Panc1 (cell line): ENCODE measurements at regions not wholly inside any gene's neighbourhood (a gene's known extent, or its start where the extent isn't known, plus 50 kb on each side); places are given as distances from the start of the nearest gene placed in this dataset.
A peak's percentile ranks its signal among the peaks of the same experiment; 100 is the strongest.
"Not testable (repeated sequence)": the region's sequence is repeated elsewhere in the genome, so short reads cannot be mapped to it uniquely, and the experiment has no call there.

ENCODE experiments used
- ATAC-seq: fragments of 200-7000 bp; cut with Tn5 transposase; 2 replicates; pipeline ENCODE4 v1.9.1; 2020; ENCODE audit warnings: mild to moderate bottlenecking, moderate library complexity
- BruUV-seq: library from RNA; stranded (reverse); fragments of 400-500 nt; replicated peaks from 2 replicates; lab custom pipeline; 2021; lab: Mats Ljungman, UMichigan
- CTCF ChIA-PET: fragments of 300-600 bp; sonication (Branson Sonifier 250); formaldehyde crosslinking; loops from one replicate; lab custom pipeline; 2022; ENCODE audit warnings: antibody characterized with exemption; lab: Charles Lee
- POLR2A ChIA-PET: fragments of 300-600 bp; sonication (Branson Sonifier 250); formaldehyde crosslinking; loops from one replicate; lab custom pipeline; 2022; ENCODE audit warnings: antibody characterized with exemption; lab: Charles Lee
- DNase-seq: peaks from one replicate; pipeline ENCODE4 v3.0.0-alpha.2; 2010; ENCODE audit warnings: low read depth, low spot score
- H3K27ac ChIP-seq: 2 replicates; pipeline ENCODE4 v1.5.1; 2011; ENCODE audit warnings: mild to moderate bottlenecking, low read length, inconsistent platforms
- H3K27me3 ChIP-seq: fragments of 200-500 bp; sonication (Bioruptor generic); 2 replicates; pipeline ENCODE4 v1.6.0; 2014; ENCODE audit warnings: low read length, inconsistent platforms; ENCODE audit not compliant: control insufficient read depth, insufficient read depth
- H3K36me3 ChIP-seq: fragments of 200-500 bp; sonication (Bioruptor generic); 2 replicates; pipeline ENCODE4 v1.5.1; 2014; ENCODE audit warnings: inconsistent platforms, mild to moderate bottlenecking, low read length, moderate library complexity; ENCODE audit not compliant: control insufficient read depth, insufficient read depth
- H3K4me1 ChIP-seq: 2 replicates; pipeline ENCODE4 v1.5.1; 2011; ENCODE audit warnings: inconsistent platforms, mild to moderate bottlenecking, low read length, moderate library complexity; ENCODE audit not compliant: control insufficient read depth, insufficient read depth
- H3K4me3 ChIP-seq, 2 experiments: 2 replicates each; pipeline ENCODE4 v1.5.1; 2011 to 2012; ENCODE audit warnings: low read depth in 2 of 2, low read length in 2 of 2, mild to moderate bottlenecking in 2 of 2, inconsistent platforms in 1 of 2, moderate library complexity in 1 of 2
- H3K9me3 ChIP-seq: fragments of 200-500 bp; sonication (Bioruptor generic); 2 replicates; pipeline ENCODE4 v1.5.1; 2014; ENCODE audit warnings: low read depth, mild to moderate bottlenecking, inconsistent platforms, low read length, moderate library complexity; ENCODE audit not compliant: control insufficient read depth, insufficient read depth
- POLR2AphosphoS5 ChIP-seq: IDR thresholded peaks from 2 replicates; pipeline ENCODE4 v1.6.1; 2012; ENCODE audit warnings: mild to moderate bottlenecking, low read depth, low read length, moderate library complexity
- SIN3A ChIP-seq: IDR thresholded peaks from 2 replicates; pipeline ENCODE4 v1.6.1; 2012; ENCODE audit warnings: low read depth, mild to moderate bottlenecking, low read length, moderate library complexity, borderline replicate concordance; ENCODE audit not compliant: insufficient read depth
- TCF7L2 ChIP-seq: IDR thresholded peaks from 2 replicates; pipeline ENCODE4 v1.6.1; 2011; ENCODE audit warnings: mild to moderate bottlenecking, low read depth, low read length, inconsistent platforms
- in situ Hi-C: cut with HindIII; loops from 2 replicates; pipeline ENCODE4 v1.10.0; 2016; ENCODE audit warnings: low sequenced_read_pairs, low pct_unique_long_range_greater_than_20kb
- intact Hi-C: fragments of 100-400 bp; cut with micrococcal nuclease; formaldehyde crosslinking; loops from one replicate; pipeline ENCODE4 v1.10.0; 2022; ENCODE audit not compliant: unreplicated experiment
- TF ChIP-seq, protein P1 (sequence below): fragments of 450-650 bp; IDR thresholded peaks from 2 replicates; pipeline ENCODE4 v1.5.1; 2017; ENCODE audit warnings: mild to moderate bottlenecking
- TF ChIP-seq, protein P2 (sequence below), 2 experiments: IDR thresholded peaks; 2 replicates each; pipeline ENCODE4 v1.6.1; 2011 to 2012; ENCODE audit warnings: low read depth in 2 of 2, control low read depth in 1 of 2, low read length in 1 of 2, mild to moderate bottlenecking in 1 of 2, moderate library complexity in 1 of 2; ENCODE audit not compliant: insufficient read depth in 1 of 2

DNA sequence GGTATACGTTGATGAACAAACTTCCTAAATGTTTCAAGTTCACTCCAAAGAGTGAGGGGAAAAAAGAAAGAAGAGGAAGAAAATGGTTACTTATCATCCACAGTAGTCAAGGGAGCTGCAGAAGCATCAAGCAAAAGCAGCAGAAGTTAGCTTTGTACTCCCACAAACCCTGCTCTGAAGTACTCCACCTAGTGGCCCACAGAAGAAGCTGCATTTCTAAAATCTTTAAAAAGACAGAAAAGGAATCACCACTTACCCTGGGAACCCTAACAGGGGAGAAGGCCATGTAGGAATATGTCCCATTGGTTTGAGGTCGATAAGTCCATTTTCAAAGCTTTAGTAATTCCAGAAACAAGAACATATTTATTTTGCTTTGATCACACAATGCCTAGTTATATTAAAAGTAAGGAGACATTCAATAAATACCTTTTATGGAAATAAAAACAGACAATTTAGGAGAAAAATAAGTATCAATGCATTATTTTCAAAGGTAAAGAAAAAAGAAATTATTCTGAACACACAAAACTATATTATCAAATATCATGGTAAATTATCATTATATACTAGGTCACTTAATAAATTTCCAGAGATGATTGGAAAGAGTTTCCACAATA is 900.5 kb upstream of the DEFB115 start:
- H3K4me3 ChIP-seq, DNase-seq, in situ Hi-C loops, BruUV-seq, H3K27ac ChIP-seq, ATAC-seq, H3K27me3 ChIP-seq, H3K36me3 ChIP-seq, H3K4me1 ChIP-seq, POLR2A ChIA-PET, intact Hi-C loops, CTCF ChIA-PET, H3K9me3 ChIP-seq: not testable (repeated sequence)
- TF ChIP-seq, protein P1, sequence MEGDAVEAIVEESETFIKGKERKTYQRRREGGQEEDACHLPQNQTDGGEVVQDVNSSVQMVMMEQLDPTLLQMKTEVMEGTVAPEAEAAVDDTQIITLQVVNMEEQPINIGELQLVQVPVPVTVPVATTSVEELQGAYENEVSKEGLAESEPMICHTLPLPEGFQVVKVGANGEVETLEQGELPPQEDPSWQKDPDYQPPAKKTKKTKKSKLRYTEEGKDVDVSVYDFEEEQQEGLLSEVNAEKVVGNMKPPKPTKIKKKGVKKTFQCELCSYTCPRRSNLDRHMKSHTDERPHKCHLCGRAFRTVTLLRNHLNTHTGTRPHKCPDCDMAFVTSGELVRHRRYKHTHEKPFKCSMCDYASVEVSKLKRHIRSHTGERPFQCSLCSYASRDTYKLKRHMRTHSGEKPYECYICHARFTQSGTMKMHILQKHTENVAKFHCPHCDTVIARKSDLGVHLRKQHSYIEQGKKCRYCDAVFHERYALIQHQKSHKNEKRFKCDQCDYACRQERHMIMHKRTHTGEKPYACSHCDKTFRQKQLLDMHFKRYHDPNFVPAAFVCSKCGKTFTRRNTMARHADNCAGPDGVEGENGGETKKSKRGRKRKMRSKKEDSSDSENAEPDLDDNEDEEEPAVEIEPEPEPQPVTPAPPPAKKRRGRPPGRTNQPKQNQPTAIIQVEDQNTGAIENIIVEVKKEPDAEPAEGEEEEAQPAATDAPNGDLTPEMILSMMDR: peak; percentile 96

- intact Hi-C loops, POLR2A ChIA-PET, BruUV-seq, CTCF ChIA-PET, H3K36me3 ChIP-seq, H3K27ac ChIP-seq, H3K9me3 ChIP-seq, in situ Hi-C loops, DNase-seq, H3K4me1 ChIP-seq, H3K27me3 ChIP-seq, H3K4me3 ChIP-seq, ATAC-seq: not testable (repeated sequence)
Observed at GRCh38 chr20:30361756-30362155, 895.7 kb upstream of the DEFB115 start.

DNA sequence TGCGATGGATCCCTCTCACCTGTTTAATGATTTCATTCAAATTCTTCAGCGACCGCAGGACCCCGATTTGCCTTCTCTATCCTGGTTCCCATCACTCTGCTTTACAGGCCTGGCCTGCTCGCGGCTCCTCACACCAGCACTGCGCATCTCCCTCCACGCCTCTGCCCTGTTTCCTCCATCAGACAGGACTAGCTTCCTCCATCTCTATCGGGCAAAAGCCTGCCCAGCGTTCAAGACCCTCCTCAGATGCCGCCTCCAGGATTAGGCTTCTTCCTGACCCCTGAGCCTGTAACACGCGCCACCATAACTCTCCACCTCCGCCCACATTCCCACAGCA is 881.1 kb upstream of the DEFB115 start:
- in situ Hi-C loops, H3K4me1 ChIP-seq, H3K9me3 ChIP-seq, H3K36me3 ChIP-seq, BruUV-seq, DNase-seq, H3K27me3 ChIP-seq, ATAC-seq: not testable (repeated sequence)
- intact Hi-C loops: loop anchor here (10.0 kb wide), 1 partner anchor 128 kb away; no protein-coding TSS in a partner anchor
- ChIA-PET POLR2A (interaction anchor here (0.6 to 0.7 kb wide), 2 partner anchors 209 to 261 kb away, joined by 4 to 8 read pairs; no protein-coding TSS in a partner anchor), CTCF (interaction anchor here (0.7 kb wide), 1 partner anchor 1132 kb away, joined by 5 read pairs; no protein-coding TSS in a partner anchor)
- Histone ChIP-seq H3K4me3 (peak overlapping the region; percentile 90 to 98), H3K27ac (peak overlapping the region; percentile 80)

GRCh38 chr20:30376767-30377658 is 880.5 kb upstream of the DEFB115 start:
- ATAC-seq (peak; percentile 99), DNase-seq (peak; percentile 67)
- H3K4me3 ChIP-seq: peak overlapping the region; percentile 90 to 98
- intact Hi-C loops: loop anchor here (10.0 kb wide), 1 partner anchor 128 kb away; no protein-coding TSS in a partner anchor
- TSS peak; percentile 79 for BruUV-seq
- no peaks in the 10 kb centered on the region for H3K27me3 ChIP-seq
- H3K36me3 ChIP-seq: no peaks in the 10 kb centered on the region; the same call in 1 of the 2 replicates
- H3K4me1 ChIP-seq: no peaks in the 10 kb centered on the region
- in situ Hi-C loops: no loop called here
- TF ChIP-seq TCF7L2: peak; percentile 29; the same call in 1 of the 2 replicates
- TF ChIP-seq, protein P1: peak; percentile 98
- peak; percentile 92 for TF ChIP-seq POLR2AphosphoS5
- TF ChIP-seq, protein P2, sequence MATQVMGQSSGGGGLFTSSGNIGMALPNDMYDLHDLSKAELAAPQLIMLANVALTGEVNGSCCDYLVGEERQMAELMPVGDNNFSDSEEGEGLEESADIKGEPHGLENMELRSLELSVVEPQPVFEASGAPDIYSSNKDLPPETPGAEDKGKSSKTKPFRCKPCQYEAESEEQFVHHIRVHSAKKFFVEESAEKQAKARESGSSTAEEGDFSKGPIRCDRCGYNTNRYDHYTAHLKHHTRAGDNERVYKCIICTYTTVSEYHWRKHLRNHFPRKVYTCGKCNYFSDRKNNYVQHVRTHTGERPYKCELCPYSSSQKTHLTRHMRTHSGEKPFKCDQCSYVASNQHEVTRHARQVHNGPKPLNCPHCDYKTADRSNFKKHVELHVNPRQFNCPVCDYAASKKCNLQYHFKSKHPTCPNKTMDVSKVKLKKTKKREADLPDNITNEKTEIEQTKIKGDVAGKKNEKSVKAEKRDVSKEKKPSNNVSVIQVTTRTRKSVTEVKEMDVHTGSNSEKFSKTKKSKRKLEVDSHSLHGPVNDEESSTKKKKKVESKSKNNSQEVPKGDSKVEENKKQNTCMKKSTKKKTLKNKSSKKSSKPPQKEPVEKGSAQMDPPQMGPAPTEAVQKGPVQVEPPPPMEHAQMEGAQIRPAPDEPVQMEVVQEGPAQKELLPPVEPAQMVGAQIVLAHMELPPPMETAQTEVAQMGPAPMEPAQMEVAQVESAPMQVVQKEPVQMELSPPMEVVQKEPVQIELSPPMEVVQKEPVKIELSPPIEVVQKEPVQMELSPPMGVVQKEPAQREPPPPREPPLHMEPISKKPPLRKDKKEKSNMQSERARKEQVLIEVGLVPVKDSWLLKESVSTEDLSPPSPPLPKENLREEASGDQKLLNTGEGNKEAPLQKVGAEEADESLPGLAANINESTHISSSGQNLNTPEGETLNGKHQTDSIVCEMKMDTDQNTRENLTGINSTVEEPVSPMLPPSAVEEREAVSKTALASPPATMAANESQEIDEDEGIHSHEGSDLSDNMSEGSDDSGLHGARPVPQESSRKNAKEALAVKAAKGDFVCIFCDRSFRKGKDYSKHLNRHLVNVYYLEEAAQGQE (IDR thresholded peaks at IDR 0.05; ENCODE audit: insufficient read depth in 1 of 2, low read depth in 2 of 2, low read length in 1 of 2): no peak
- peak; percentile 83; the same call in 1 of the 2 replicates for TF ChIP-seq SIN3A
- H3K27ac ChIP-seq: peak overlapping the region; percentile 80
- ChIA-PET POLR2A (interaction anchor here (0.6 to 0.7 kb wide), 2 partner anchors 208 to 261 kb away, joined by 4 to 8 read pairs; no protein-coding TSS in a partner anchor), CTCF (interaction anchor here (0.7 kb wide), 1 partner anchor 1132 kb away, joined by 5 read pairs; no protein-coding TSS in a partner anchor)
- H3K9me3 ChIP-seq: no peaks in the 10 kb centered on the region
